ENCODE measurements at regions not wholly inside any gene's neighbourhood (a gene's known extent, or its start where the extent isn't known, plus 50 kb on each side); places are given as distances from the start of the nearest gene placed in this dataset.

DNA sequence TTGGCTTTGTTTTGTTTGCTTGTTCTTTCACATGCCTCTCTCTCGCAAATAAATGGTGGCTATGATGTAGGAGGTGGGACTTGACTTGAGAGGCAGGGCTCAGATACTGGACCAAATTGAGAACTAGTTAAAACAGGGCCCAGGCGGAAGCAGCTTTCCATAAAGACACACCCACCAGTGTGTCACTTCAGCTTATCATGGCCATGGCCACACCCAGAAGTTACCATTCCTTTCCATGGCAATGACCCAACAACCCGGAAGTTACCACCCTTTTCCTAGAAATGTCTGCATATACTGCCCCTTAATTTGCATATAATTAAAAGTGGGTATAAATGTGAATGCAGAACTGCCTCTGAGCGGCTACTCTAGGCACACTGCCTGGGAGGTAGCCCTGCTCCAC lies 62.6 kb upstream of the CNTN4 start:
- TF ChIP-seq, protein P1, sequence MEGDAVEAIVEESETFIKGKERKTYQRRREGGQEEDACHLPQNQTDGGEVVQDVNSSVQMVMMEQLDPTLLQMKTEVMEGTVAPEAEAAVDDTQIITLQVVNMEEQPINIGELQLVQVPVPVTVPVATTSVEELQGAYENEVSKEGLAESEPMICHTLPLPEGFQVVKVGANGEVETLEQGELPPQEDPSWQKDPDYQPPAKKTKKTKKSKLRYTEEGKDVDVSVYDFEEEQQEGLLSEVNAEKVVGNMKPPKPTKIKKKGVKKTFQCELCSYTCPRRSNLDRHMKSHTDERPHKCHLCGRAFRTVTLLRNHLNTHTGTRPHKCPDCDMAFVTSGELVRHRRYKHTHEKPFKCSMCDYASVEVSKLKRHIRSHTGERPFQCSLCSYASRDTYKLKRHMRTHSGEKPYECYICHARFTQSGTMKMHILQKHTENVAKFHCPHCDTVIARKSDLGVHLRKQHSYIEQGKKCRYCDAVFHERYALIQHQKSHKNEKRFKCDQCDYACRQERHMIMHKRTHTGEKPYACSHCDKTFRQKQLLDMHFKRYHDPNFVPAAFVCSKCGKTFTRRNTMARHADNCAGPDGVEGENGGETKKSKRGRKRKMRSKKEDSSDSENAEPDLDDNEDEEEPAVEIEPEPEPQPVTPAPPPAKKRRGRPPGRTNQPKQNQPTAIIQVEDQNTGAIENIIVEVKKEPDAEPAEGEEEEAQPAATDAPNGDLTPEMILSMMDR (IDR thresholded peaks at IDR 0.05; ENCODE audit: low read depth, low read length) = no peak
- TF ChIP-seq POLR2A (IDR thresholded peaks at IDR 0.05; ENCODE audit: extremely low read depth, insufficient read length) = no peak
